SK-N-SH (cell line): ENCODE measurements at regions not wholly inside any gene's neighbourhood (a gene's known extent, or its start where the extent isn't known, plus 50 kb on each side); places are given as distances from the start of the nearest gene placed in this dataset.

Experiments
- CTCF ChIA-PET: fragments of 300-600, 350-600 bp; formaldehyde crosslinking; extraction: SDS; loops from one replicate; lab custom pipeline; 2021; lab: Yijun Ruan, JAX
- POLR2A ChIA-PET: fragments of 350-600 bp; sonication (Branson Sonifier 250); formaldehyde crosslinking; extraction: SDS; loops from one replicate; lab custom pipeline; 2020; ENCODE audit warnings: antibody characterized with exemption, inconsistent platforms; lab: Yijun Ruan, JAX
- DNase-seq: peaks from one replicate; pipeline ENCODE4 v3.0.0; 2012
- H2AFZ ChIP-seq: fragments of 200-600 bp; sonication (generic); 2 replicates; pipeline ENCODE4 v1.8.1; 2016; ENCODE audit warnings: antibody characterized with exemption, mild to moderate bottlenecking, low read depth
- H3F3A ChIP-seq: fragments of 200-600 bp; sonication (generic); replicated peaks from 2 replicates; pipeline ENCODE3; 2016; ENCODE audit warnings: antibody characterized with exemption, mild to moderate bottlenecking; ENCODE audit not compliant: insufficient read depth
- H3K27ac ChIP-seq, 2 experiments: fragments of 200-500 bp in 1 of 2; fragments of 200-600 bp in 1 of 2; sonication (Bioruptor generic) in 1 of 2; sonication (generic), shearing (Covaris generic) in 1 of 2; 2 replicates each; pipeline versions ENCODE4 v1.5.1 to v1.6.1; 2014 to 2016; ENCODE audit warnings: low read depth in 2 of 2, inconsistent platforms in 1 of 2, low read length in 1 of 2, mild to moderate bottlenecking in 1 of 2, mixed read lengths in 1 of 2
- H3K27me3 ChIP-seq: fragments of 200-600 bp; sonication (generic), shearing (Covaris generic); 2 replicates; pipeline ENCODE4 v1.6.1; 2016; ENCODE audit warnings: mixed run types; ENCODE audit not compliant: insufficient read depth
- H3K36me3 ChIP-seq, 2 experiments: fragments of 200-500 bp in 1 of 2; fragments of 200-600 bp in 1 of 2; sonication (Bioruptor generic) in 1 of 2; sonication (generic) in 1 of 2; replicated peaks in 1 of 2; 2 replicates each; pipeline versions ENCODE3 to v1.5.1; 2014 to 2016; ENCODE audit warnings: low read length in 1 of 2, mild to moderate bottlenecking in 1 of 2; ENCODE audit not compliant: insufficient read depth in 2 of 2, control insufficient read depth in 1 of 2
- H3K4me1 ChIP-seq, 2 experiments: fragments of 200-500 bp in 1 of 2; fragments of 200-600 bp in 1 of 2; sonication (Bioruptor generic) in 1 of 2; sonication (generic), shearing (Covaris generic) in 1 of 2; 2 replicates each; pipeline versions ENCODE4 v1.5.1 to v1.6.1; 2014 to 2016; ENCODE audit warnings: low read depth in 1 of 2, low read length in 1 of 2, mixed run types in 1 of 2; ENCODE audit not compliant: insufficient read depth in 2 of 2, control insufficient read depth in 1 of 2
- H3K4me2 ChIP-seq: fragments of 200-600 bp; sonication (generic), shearing (Covaris generic); 2 replicates; pipeline ENCODE4 v1.6.1; 2017; ENCODE audit warnings: mixed run types
- H3K4me3 ChIP-seq, 2 experiments: fragments of 200-500 bp in 1 of 2; fragments of 200-600 bp in 1 of 2; sonication (Bioruptor generic) in 1 of 2; sonication (generic), shearing (Covaris generic) in 1 of 2; 2 replicates each; pipeline versions ENCODE4 v1.5.1 to v1.8.1; 2014 to 2016; ENCODE audit warnings: low read depth in 2 of 2, inconsistent platforms in 1 of 2, low read length in 1 of 2, mild to moderate bottlenecking in 1 of 2, mixed read lengths in 1 of 2, moderate library complexity in 1 of 2
- H3K79me2 ChIP-seq: fragments of 200-600 bp; sonication (generic); 2 replicates; pipeline ENCODE4 v1.8.1; 2017; ENCODE audit warnings: mild to moderate bottlenecking; ENCODE audit not compliant: insufficient read depth
- H3K9ac ChIP-seq: fragments of 200-600 bp; sonication (generic); 2 replicates; pipeline ENCODE4 v1.6.1; 2017; ENCODE audit warnings: mixed run types
- H3K9me2 ChIP-seq: fragments of 200-600 bp; sonication (generic); 2 replicates; pipeline ENCODE4 v1.6.1; 2017; ENCODE audit warnings: mixed run types
- H3K9me3 ChIP-seq: fragments of 200-600 bp; sonication (generic); 2 replicates; pipeline ENCODE4 v1.6.1; 2017; ENCODE audit warnings: mixed run types, mild to moderate bottlenecking, moderate library complexity
- H4K20me1 ChIP-seq: fragments of 200-600 bp; sonication (generic); 2 replicates; pipeline ENCODE4 v1.6.1; 2017; ENCODE audit warnings: mild to moderate bottlenecking, mixed run types; ENCODE audit not compliant: insufficient read depth
- ELF1 ChIP-seq: IDR thresholded peaks from 2 replicates; pipeline ENCODE4 v1.4.0; 2012
- FOSL2 ChIP-seq: IDR thresholded peaks from 2 replicates; pipeline ENCODE4 v1.4.0; 2012; ENCODE audit warnings: low read depth, mild to moderate bottlenecking, moderate library complexity, borderline replicate concordance
- GATA2 ChIP-seq: sonication (generic); formaldehyde crosslinking; IDR thresholded peaks from 2 replicates; pipeline ENCODE4 v1.5.0; 2020; ENCODE audit warnings: mild to moderate bottlenecking, missing genetic modification reagents
- REST ChIP-seq: IDR thresholded peaks from 2 replicates; pipeline ENCODE4 v1.6.1; 2012; ENCODE audit warnings: mild to moderate bottlenecking, low read depth, low read length, moderate library complexity
- USF1 ChIP-seq: IDR thresholded peaks from 2 replicates; pipeline ENCODE4 v1.4.0; 2012; ENCODE audit warnings: low read depth, borderline replicate concordance
- USF2 ChIP-seq: fragments of 150-350 bp; IDR thresholded peaks from 2 replicates; pipeline ENCODE4 v1.6.1; 2017; ENCODE audit warnings: antibody characterized with exemption, low read length, low read depth, borderline replicate concordance
- WGBS: methylation state at CpG from one replicate; pipeline ENCODE4 v1.1.6; 2017; ENCODE audit warnings: low lambda C conversion rate; 5-methylcytosine and 5-hydroxymethylcytosine counted together

DNA sequence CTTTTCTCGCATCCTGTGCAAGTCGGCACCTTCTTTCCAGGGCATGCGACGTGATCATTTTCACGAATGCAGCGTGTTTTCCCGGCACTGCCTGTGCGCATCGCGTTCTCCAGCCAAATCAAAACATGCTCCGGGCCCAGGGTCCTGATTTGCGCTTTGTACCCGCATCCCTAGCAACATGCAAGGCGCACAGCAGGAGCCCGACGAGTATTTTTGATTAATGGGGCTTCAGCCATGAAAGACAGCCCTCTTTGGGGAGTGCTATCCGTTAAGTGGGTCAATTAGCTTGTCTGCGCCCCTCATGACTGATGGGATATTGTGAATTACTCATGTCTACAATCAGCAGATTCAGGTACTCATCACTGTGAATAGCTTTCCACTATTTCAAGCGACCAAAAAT, 243.3 kb upstream of the RNF32 start:
- ChIA-PET CTCF (no interaction called here), POLR2A (no interaction called here)
- Histone ChIP-seq H3K79me2 (no peaks in the 10 kb centered on the region), H3K9me2 (no peaks in the 10 kb centered on the region), H3K36me3 (no peaks in the 10 kb centered on the region), H3K4me2 (no peak overlapping the region), H3F3A (no peaks in the 10 kb centered on the region), H3K9ac (no peak overlapping the region), H3K4me1 (no peaks in the 10 kb centered on the region), H2AFZ (no peak overlapping the region), H4K20me1 (no peaks in the 10 kb centered on the region), H3K4me3 (no peak overlapping the region), H3K9me3 (no peaks in the 10 kb centered on the region), H3K27ac (no peak overlapping the region), H3K27me3 (peaks cover 42% of the 10 kb centered on the region)
- DNase-seq = no peak
- WGBS = 8% methylated on average over 19 of the region's 19 CpGs
- TF ChIP-seq GATA2 (CRISPR knock-in tag) (no peak), ELF1 (no peak), REST (no peak), USF1 (no peak), FOSL2 (no peak), USF2 (no peak)

GRCh38 chr7:156389116-156389692, 251.4 kb upstream of the RNF32 start:
- 30% methylated on average over 24 of the region's 24 CpGs for WGBS
- H2AFZ ChIP-seq = no peak overlapping the region
- no peaks in the 10 kb centered on the region for H3K79me2 ChIP-seq
- H4K20me1 ChIP-seq = no peaks in the 10 kb centered on the region
- DNase-seq = no peak
- no peaks in the 10 kb centered on the region for H3K9me3 ChIP-seq
- H3K27me3 ChIP-seq = peaks cover 40% of the 10 kb centered on the region; the same call in 1 of the 2 replicates
- H3K36me3 ChIP-seq = no peaks in the 10 kb centered on the region
- ChIA-PET CTCF (interaction anchor here (0.8 kb wide), 1 partner anchor 33 kb away, joined by 3 read pairs; no protein-coding TSS in a partner anchor), POLR2A (no interaction called here)
- H3K9ac ChIP-seq = no peak overlapping the region
- no peak for TF ChIP-seq USF2
- H3K4me3 ChIP-seq = no peak overlapping the region
- no peak overlapping the region for H3K27ac ChIP-seq
- H3K4me2 ChIP-seq = no peak overlapping the region
- 0 out of 2 replicates have a peak, but pooled peaks cover 5% of the 10 kb centered on the region for H3K9me2 ChIP-seq
- H3F3A ChIP-seq = no peaks in the 10 kb centered on the region
- no peaks in the 10 kb centered on the region for H3K4me1 ChIP-seq
